H9 (cell line): ENCODE measurements at regions not wholly inside any gene's neighbourhood (a gene's known extent, or its start where the extent isn't known, plus 50 kb on each side); places are given as distances from the start of the nearest gene placed in this dataset.

Experiments used
- DNase-seq: peaks from one replicate; pipeline ENCODE4 v3.0.0-alpha.2; 2017
- H2AFZ ChIP-seq: one replicate; pipeline ENCODE4 v1.6.1; 2013; ENCODE audit warnings: mild to moderate bottlenecking, low read length, control low read depth, moderate library complexity
- H2AK5ac ChIP-seq: 2 replicates; pipeline ENCODE4 v1.6.1; 2013; ENCODE audit warnings: low read length, control low read depth, mixed read lengths; ENCODE audit not compliant: insufficient read length
- H2BK120ac ChIP-seq: one replicate; pipeline ENCODE4 v1.6.1; 2013; ENCODE audit warnings: low read depth, mild to moderate bottlenecking, low read length, control low read depth, inconsistent platforms; ENCODE audit not compliant: poor library complexity, severe bottlenecking
- H2BK12ac ChIP-seq: 2 replicates; pipeline ENCODE4 v1.6.1; 2013; ENCODE audit warnings: low read length, control low read depth, mixed read lengths, low read depth; ENCODE audit not compliant: insufficient read length
- H2BK15ac ChIP-seq: 2 replicates; pipeline ENCODE4 v1.6.1; 2013; ENCODE audit warnings: low read depth, low read length, control low read depth
- H2BK20ac ChIP-seq: one replicate; pipeline ENCODE4 v1.6.1; 2013; ENCODE audit warnings: low read depth, mild to moderate bottlenecking, low read length, control low read depth, inconsistent platforms; ENCODE audit not compliant: poor library complexity, severe bottlenecking
- H2BK5ac ChIP-seq: 2 replicates; pipeline ENCODE4 v1.6.1; 2013; ENCODE audit warnings: low read length, control low read depth, mixed read lengths; ENCODE audit not compliant: insufficient read length
- H3K14ac ChIP-seq: 2 replicates; pipeline ENCODE4 v1.6.1; 2013; ENCODE audit warnings: low read length, control low read depth; ENCODE audit not compliant: insufficient read depth
- H3K18ac ChIP-seq: 2 replicates; pipeline ENCODE4 v1.6.1; 2013; ENCODE audit warnings: low read depth, mild to moderate bottlenecking, mixed read lengths, low read length, control low read depth; ENCODE audit not compliant: insufficient read length
- H3K23ac ChIP-seq: 2 replicates; pipeline ENCODE4 v1.6.1; 2013; ENCODE audit warnings: low read length, control low read depth, mixed read lengths, low read depth; ENCODE audit not compliant: insufficient read length
- H3K23me2 ChIP-seq: 2 replicates; pipeline ENCODE4 v1.6.1; 2013; ENCODE audit warnings: low read depth, mild to moderate bottlenecking, mixed read lengths, low read length, control low read depth; ENCODE audit not compliant: insufficient read length, poor library complexity, severe bottlenecking
- H3K27ac ChIP-seq: 2 replicates; pipeline ENCODE4 v1.5.1; 2013; ENCODE audit warnings: low read length, control low read depth, mixed read lengths, low read depth; ENCODE audit not compliant: insufficient read length
- H3K27me3 ChIP-seq: 2 replicates; pipeline ENCODE4 v1.6.1; 2013; ENCODE audit warnings: low read length, control low read depth, inconsistent platforms; ENCODE audit not compliant: insufficient read depth
- H3K4ac ChIP-seq: 2 replicates; pipeline ENCODE4 v1.6.1; 2013; ENCODE audit warnings: low read depth, mild to moderate bottlenecking, control low read depth, inconsistent platforms, low read length, moderate library complexity
- H3K4me1 ChIP-seq: 2 replicates; pipeline ENCODE4 v1.6.1; 2013; ENCODE audit warnings: low read length, control low read depth, inconsistent platforms; ENCODE audit not compliant: insufficient read depth
- H3K4me2 ChIP-seq: 2 replicates; pipeline ENCODE4 v1.6.1; 2013; ENCODE audit warnings: low read length, control low read depth, mixed read lengths; ENCODE audit not compliant: insufficient read length, insufficient read depth
- H3K56ac ChIP-seq: 2 replicates; pipeline ENCODE4 v1.6.1; 2013; ENCODE audit warnings: low read depth, mild to moderate bottlenecking, mixed read lengths, low read length, control low read depth; ENCODE audit not compliant: insufficient read length
- H3K79me1 ChIP-seq: 2 replicates; pipeline ENCODE4 v1.6.1; 2013; ENCODE audit warnings: low read depth, mild to moderate bottlenecking, moderate library complexity, low read length, control low read depth, inconsistent platforms; ENCODE audit not compliant: insufficient read depth, poor library complexity, severe bottlenecking
- H3K79me2 ChIP-seq: 2 replicates; pipeline ENCODE4 v1.6.1; 2013; ENCODE audit warnings: low read length, control low read depth, inconsistent platforms; ENCODE audit not compliant: insufficient read depth
- H3K9ac ChIP-seq: 2 replicates; pipeline ENCODE4 v1.6.1; 2013; ENCODE audit warnings: low read length, control low read depth, mixed read lengths; ENCODE audit not compliant: insufficient read length; ENCODE audit errors: extremely low read depth
- H3K9me3 ChIP-seq: one replicate; pipeline ENCODE4 v1.6.1; 2013; ENCODE audit warnings: low read depth, low read length, inconsistent platforms; ENCODE audit not compliant: control insufficient read depth
- H3T11ph ChIP-seq: one replicate; pipeline ENCODE4 v1.6.1; 2013; ENCODE audit warnings: mild to moderate bottlenecking, low read length, control low read depth, inconsistent platforms
- H4K20me1 ChIP-seq: one replicate; pipeline ENCODE4 v1.6.1; 2013; ENCODE audit not compliant: control insufficient read depth, insufficient read length, insufficient read depth
- H4K5ac ChIP-seq: 2 replicates; pipeline ENCODE4 v1.6.1; 2013; ENCODE audit warnings: low read depth, mild to moderate bottlenecking, mixed read lengths, low read length, control low read depth; ENCODE audit not compliant: insufficient read length
- H4K8ac ChIP-seq: replicated peaks from 2 replicates; pipeline ENCODE4 v1.6.1; 2013; ENCODE audit warnings: low read length, control low read depth, mixed read lengths, low read depth; ENCODE audit not compliant: insufficient read length
- H4K91ac ChIP-seq: 2 replicates; pipeline ENCODE4 v1.6.1; 2013; ENCODE audit warnings: low read depth, mild to moderate bottlenecking, moderate library complexity, mixed read lengths, low read length, control low read depth; ENCODE audit not compliant: insufficient read length
- H3K27ac Mint-ChIP-seq, 3 experiments: 2 replicates in 2 of 3; 3 replicates in 1 of 3; pipeline ENCODE4 v1.8.0; 2020 to 2021; ENCODE audit warnings: mixed read lengths in 3 of 3, mild to moderate bottlenecking in 1 of 3, moderate library complexity in 1 of 3
- H3K27me3 Mint-ChIP-seq: 2 replicates; pipeline ENCODE4 v1.8.0; 2021; ENCODE audit warnings: low read depth, mild to moderate bottlenecking, moderate library complexity, mixed read lengths
- H3K36me3 Mint-ChIP-seq, 3 experiments: 2 replicates in 2 of 3; 3 replicates in 1 of 3; pipeline ENCODE4 v1.8.0; 2020 to 2021; ENCODE audit warnings: low read depth in 3 of 3, mixed read lengths in 3 of 3; ENCODE audit not compliant: insufficient read depth in 1 of 3
- H3K4me1 Mint-ChIP-seq, 2 experiments: 2 replicates each; pipeline ENCODE4 v1.8.0; 2020; ENCODE audit warnings: mixed read lengths in 2 of 2
- H3K4me3 Mint-ChIP-seq, 2 experiments: 2 replicates in 1 of 2; 3 replicates in 1 of 2; pipeline ENCODE4 v1.8.0; 2020 to 2021; ENCODE audit warnings: mild to moderate bottlenecking in 2 of 2, mixed read lengths in 2 of 2, moderate library complexity in 1 of 2
- H3K9me3 Mint-ChIP-seq, 2 experiments: 2 replicates in 1 of 2; 3 replicates in 1 of 2; pipeline ENCODE4 v1.8.0; 2020; ENCODE audit warnings: mild to moderate bottlenecking in 2 of 2, mixed read lengths in 2 of 2, moderate library complexity in 1 of 2
- WGBS: extraction: QIAGEN DNeasy Blood & Tissue Kit; methylation state at CpG from one replicate; pipeline ENCODE4 v1.1.7; 2013; ENCODE audit warnings: missing lambda C conversion rate, low lambda C conversion rate, mixed read lengths; ENCODE audit not compliant: insufficient read length; ENCODE audit errors: extremely low coverage; 5-methylcytosine and 5-hydroxymethylcytosine counted together
- TF ChIP-seq, protein P1 (sequence below): fragments of 200-600 bp; sonication (generic); conservative IDR thresholded peaks from 3 replicates; pipeline ENCODE4 v1.8.0; 2021; ENCODE audit warnings: antibody characterized with exemption, mild to moderate bottlenecking

- Histone ChIP-seq H4K5ac (no peak overlapping the region), H3K23ac (no peak overlapping the region), H3K56ac (no peak overlapping the region), H3K23me2 (no peaks in the 10 kb centered on the region), H3K79me1 (no peaks in the 10 kb centered on the region), H3K9me3 (no peaks in the 10 kb centered on the region), H2AFZ (no peak overlapping the region), H3K14ac (no peak overlapping the region), H2BK5ac (no peak overlapping the region), H4K91ac (no peak overlapping the region), H3K4me2 (no peak overlapping the region), H3K79me2 (no peaks in the 10 kb centered on the region), H2BK20ac (no peak overlapping the region), H3K4ac (no peak overlapping the region), H3K18ac (no peak overlapping the region), H4K20me1 (no peaks in the 10 kb centered on the region), H2BK12ac (no peak overlapping the region), H2BK15ac (no peak overlapping the region), H2BK120ac (no peak overlapping the region), H3K9ac (no peak overlapping the region), H2AK5ac (no peak overlapping the region), H3K27ac (no peak overlapping the region), H3T11ph (no peak overlapping the region), H4K8ac (no peak overlapping the region), H3K4me1 (no peaks in the 10 kb centered on the region; the same call in 1 of the 2 replicates), H3K27me3 (no peaks in the 10 kb centered on the region)
- no peak overlapping the region; a peak in 1 of 7 replicates for H3K27ac Mint-ChIP-seq
- peaks cover 12 to 15% of the 10 kb centered on the region in 2 experiments for H3K4me1 Mint-ChIP-seq
- no peaks in the 10 kb centered on the region for H3K27me3 Mint-ChIP-seq
- peak; percentile 39 for DNase-seq
- peaks cover 10 to 31% (median 14%) of the 10 kb centered on the region in 3 experiments for H3K36me3 Mint-ChIP-seq
- no peak overlapping the region for H3K4me3 Mint-ChIP-seq
- H3K9me3 Mint-ChIP-seq, result peaks cover 20 to 28% of the 10 kb centered on the region in 2 experiments
- WGBS, result no CpG with 5 or more reads among the region's 3 CpGs
- TF ChIP-seq, protein P1, sequence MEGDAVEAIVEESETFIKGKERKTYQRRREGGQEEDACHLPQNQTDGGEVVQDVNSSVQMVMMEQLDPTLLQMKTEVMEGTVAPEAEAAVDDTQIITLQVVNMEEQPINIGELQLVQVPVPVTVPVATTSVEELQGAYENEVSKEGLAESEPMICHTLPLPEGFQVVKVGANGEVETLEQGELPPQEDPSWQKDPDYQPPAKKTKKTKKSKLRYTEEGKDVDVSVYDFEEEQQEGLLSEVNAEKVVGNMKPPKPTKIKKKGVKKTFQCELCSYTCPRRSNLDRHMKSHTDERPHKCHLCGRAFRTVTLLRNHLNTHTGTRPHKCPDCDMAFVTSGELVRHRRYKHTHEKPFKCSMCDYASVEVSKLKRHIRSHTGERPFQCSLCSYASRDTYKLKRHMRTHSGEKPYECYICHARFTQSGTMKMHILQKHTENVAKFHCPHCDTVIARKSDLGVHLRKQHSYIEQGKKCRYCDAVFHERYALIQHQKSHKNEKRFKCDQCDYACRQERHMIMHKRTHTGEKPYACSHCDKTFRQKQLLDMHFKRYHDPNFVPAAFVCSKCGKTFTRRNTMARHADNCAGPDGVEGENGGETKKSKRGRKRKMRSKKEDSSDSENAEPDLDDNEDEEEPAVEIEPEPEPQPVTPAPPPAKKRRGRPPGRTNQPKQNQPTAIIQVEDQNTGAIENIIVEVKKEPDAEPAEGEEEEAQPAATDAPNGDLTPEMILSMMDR, result no peak
Observed at GRCh38 chr4:45358573-45359506, 632.5 kb upstream of the GNPDA2 start.
